ENCODE measurements at regions not wholly inside any gene's neighbourhood (a gene's known extent, or its start where the extent isn't known, plus 50 kb on each side); places are given as distances from the start of the nearest gene placed in this dataset.

DNA sequence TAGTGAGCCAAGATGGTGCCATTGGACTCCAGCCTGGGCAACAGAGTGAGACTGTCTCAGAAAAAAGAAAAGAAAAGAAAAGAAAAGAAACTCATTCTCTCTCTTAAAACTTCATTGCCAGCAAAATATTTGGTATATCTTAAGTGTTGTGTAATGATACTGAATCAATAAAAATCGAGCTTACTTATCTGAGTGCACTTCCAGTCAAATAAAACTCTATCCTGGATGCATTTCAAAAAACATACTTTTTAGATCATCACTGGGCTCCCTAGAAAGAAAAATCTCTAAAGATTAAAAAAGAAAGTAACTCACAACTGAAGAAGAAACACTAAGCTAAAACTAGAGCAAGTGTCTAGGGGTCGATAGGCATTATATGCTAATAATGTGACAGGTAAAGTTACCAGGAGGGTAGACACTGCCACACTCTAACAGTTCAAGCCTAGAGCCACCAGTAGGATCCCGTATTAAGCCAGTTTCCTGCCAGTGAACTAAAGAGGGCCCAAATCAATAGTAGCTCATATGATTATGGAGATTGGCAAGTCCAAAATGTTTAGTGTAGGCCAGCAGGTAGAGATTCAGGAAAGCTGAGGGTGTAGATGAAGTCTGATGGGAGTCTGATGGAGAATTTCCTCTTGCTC, 242.1 kb upstream of the CYRIA start:
- TF ChIP-seq, protein P1, sequence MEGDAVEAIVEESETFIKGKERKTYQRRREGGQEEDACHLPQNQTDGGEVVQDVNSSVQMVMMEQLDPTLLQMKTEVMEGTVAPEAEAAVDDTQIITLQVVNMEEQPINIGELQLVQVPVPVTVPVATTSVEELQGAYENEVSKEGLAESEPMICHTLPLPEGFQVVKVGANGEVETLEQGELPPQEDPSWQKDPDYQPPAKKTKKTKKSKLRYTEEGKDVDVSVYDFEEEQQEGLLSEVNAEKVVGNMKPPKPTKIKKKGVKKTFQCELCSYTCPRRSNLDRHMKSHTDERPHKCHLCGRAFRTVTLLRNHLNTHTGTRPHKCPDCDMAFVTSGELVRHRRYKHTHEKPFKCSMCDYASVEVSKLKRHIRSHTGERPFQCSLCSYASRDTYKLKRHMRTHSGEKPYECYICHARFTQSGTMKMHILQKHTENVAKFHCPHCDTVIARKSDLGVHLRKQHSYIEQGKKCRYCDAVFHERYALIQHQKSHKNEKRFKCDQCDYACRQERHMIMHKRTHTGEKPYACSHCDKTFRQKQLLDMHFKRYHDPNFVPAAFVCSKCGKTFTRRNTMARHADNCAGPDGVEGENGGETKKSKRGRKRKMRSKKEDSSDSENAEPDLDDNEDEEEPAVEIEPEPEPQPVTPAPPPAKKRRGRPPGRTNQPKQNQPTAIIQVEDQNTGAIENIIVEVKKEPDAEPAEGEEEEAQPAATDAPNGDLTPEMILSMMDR (IDR thresholded peaks at IDR 0.05 in 2 of 3, conservative IDR thresholded peaks at IDR 0.05 in 1 of 3; ENCODE audit: borderline replicate concordance in 1 of 3, insufficient read depth in 1 of 3, low read depth in 2 of 3, low read length in 2 of 3): no peak
- no peak for TF ChIP-seq YY1 (IDR thresholded peaks at IDR 0.05; ENCODE audit: extremely low read depth, insufficient replicate concordance, low read depth, low read length)
- TF ChIP-seq TCF7L2 (IDR thresholded peaks at IDR 0.05; ENCODE audit: borderline replicate concordance, extremely low read depth, insufficient read depth, insufficient read length): no peak
- TF ChIP-seq, protein P2, sequence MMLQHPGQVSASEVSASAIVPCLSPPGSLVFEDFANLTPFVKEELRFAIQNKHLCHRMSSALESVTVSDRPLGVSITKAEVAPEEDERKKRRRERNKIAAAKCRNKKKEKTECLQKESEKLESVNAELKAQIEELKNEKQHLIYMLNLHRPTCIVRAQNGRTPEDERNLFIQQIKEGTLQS (IDR thresholded peaks at IDR 0.05): no peak
- TF ChIP-seq FOSL1 (IDR thresholded peaks at IDR 0.05; ENCODE audit: low read depth): no peak
- TF ChIP-seq SP1 (IDR thresholded peaks at IDR 0.05; ENCODE audit: low read depth): no peak
- TF ChIP-seq EGR1 (IDR thresholded peaks at IDR 0.05; ENCODE audit: low read depth): no peak
- TF ChIP-seq ZNF274 (IDR thresholded peaks at IDR 0.05; ENCODE audit: low read depth, low read length): no peak
- no peak for TF ChIP-seq POLR2A (IDR thresholded peaks at IDR 0.05; ENCODE audit: borderline replicate concordance, extremely low read depth, insufficient read depth, insufficient read length)
- TF ChIP-seq, protein P3, sequence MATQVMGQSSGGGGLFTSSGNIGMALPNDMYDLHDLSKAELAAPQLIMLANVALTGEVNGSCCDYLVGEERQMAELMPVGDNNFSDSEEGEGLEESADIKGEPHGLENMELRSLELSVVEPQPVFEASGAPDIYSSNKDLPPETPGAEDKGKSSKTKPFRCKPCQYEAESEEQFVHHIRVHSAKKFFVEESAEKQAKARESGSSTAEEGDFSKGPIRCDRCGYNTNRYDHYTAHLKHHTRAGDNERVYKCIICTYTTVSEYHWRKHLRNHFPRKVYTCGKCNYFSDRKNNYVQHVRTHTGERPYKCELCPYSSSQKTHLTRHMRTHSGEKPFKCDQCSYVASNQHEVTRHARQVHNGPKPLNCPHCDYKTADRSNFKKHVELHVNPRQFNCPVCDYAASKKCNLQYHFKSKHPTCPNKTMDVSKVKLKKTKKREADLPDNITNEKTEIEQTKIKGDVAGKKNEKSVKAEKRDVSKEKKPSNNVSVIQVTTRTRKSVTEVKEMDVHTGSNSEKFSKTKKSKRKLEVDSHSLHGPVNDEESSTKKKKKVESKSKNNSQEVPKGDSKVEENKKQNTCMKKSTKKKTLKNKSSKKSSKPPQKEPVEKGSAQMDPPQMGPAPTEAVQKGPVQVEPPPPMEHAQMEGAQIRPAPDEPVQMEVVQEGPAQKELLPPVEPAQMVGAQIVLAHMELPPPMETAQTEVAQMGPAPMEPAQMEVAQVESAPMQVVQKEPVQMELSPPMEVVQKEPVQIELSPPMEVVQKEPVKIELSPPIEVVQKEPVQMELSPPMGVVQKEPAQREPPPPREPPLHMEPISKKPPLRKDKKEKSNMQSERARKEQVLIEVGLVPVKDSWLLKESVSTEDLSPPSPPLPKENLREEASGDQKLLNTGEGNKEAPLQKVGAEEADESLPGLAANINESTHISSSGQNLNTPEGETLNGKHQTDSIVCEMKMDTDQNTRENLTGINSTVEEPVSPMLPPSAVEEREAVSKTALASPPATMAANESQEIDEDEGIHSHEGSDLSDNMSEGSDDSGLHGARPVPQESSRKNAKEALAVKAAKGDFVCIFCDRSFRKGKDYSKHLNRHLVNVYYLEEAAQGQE (IDR thresholded peaks at IDR 0.05; ENCODE audit: low read depth): no peak
- no peak for TF ChIP-seq SRF (IDR thresholded peaks at IDR 0.05; ENCODE audit: low read depth)
- no peak for TF ChIP-seq ELF1 (IDR thresholded peaks at IDR 0.05; ENCODE audit: borderline replicate concordance, low read depth)

Measured in HCT116 (cell line).